ENCODE measurements at regions not wholly inside any gene's neighbourhood (a gene's known extent, or its start where the extent isn't known, plus 50 kb on each side); places are given as distances from the start of the nearest gene placed in this dataset.

DNA sequence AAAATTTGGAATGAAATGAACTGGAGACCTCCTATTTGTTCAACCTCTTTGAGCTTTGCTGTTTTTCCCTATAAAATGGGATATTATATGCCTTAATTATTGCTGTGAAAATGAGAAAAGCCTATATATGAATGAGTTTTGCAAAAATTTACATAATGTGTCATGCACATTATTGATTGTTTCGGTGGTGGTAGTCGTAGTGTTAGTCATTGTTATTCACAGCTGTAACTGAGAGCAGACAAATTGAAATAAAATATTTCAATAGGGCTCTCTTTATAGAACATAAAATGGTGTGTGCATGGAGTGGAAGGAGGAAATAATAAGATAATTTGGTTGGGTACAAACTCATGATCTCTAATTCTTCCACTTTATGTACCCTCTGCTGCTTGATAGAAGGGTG, 153.7 kb upstream of the GADL1 start:
- DNase-seq (ENCODE audit: low spot score in 2 of 2, unreplicated experiment in 2 of 2): no peak
- TF ChIP-seq, protein P1, sequence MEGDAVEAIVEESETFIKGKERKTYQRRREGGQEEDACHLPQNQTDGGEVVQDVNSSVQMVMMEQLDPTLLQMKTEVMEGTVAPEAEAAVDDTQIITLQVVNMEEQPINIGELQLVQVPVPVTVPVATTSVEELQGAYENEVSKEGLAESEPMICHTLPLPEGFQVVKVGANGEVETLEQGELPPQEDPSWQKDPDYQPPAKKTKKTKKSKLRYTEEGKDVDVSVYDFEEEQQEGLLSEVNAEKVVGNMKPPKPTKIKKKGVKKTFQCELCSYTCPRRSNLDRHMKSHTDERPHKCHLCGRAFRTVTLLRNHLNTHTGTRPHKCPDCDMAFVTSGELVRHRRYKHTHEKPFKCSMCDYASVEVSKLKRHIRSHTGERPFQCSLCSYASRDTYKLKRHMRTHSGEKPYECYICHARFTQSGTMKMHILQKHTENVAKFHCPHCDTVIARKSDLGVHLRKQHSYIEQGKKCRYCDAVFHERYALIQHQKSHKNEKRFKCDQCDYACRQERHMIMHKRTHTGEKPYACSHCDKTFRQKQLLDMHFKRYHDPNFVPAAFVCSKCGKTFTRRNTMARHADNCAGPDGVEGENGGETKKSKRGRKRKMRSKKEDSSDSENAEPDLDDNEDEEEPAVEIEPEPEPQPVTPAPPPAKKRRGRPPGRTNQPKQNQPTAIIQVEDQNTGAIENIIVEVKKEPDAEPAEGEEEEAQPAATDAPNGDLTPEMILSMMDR (IDR thresholded peaks at IDR 0.05; ENCODE audit: unreplicated experiment): no peak
- H3K36me3 Mint-ChIP-seq: peaks cover 5% of the 10 kb centered on the region
- no peak overlapping the region for H3K27ac Mint-ChIP-seq
- H3K9me3 Mint-ChIP-seq: peaks cover 21% of the 10 kb centered on the region
- H3K4me3 Mint-ChIP-seq: no peak overlapping the region
- H3K4me1 Mint-ChIP-seq: peaks cover 3% of the 10 kb centered on the region
- H3K27me3 Mint-ChIP-seq (ENCODE audit: low read depth): no peaks in the 10 kb centered on the region

DNA sequence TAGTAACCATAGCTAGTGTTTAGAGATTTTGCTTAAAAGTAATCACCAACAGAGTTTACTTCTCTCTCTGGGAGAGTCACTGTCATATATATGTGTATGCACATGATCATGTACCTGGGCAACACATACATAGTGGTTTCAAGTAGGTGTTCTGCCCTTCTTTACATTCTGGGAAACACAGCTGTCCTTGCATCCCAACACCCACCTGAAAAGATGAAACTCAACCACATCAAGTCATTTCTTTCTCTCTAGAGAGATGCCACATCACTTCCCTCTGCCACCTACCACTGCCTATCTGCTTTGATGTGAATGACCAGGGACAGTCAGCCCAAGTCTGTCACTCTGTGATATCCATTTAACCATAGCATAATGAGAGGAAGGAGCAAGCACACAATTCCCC, 155.8 kb upstream of the GADL1 start:
- Mint-ChIP-seq H3K4me1 (peaks cover 3% of the 10 kb centered on the region), H3K27me3 (ENCODE audit: low read depth) (no peaks in the 10 kb centered on the region), H3K27ac (no peak overlapping the region), H3K36me3 (peaks cover 2% of the 10 kb centered on the region), H3K9me3 (peaks cover 14% of the 10 kb centered on the region), H3K4me3 (no peak overlapping the region)
- TF ChIP-seq, protein P1 (IDR thresholded peaks at IDR 0.05; ENCODE audit: unreplicated experiment): no peak
- no peak for DNase-seq (ENCODE audit: low spot score in 2 of 2, unreplicated experiment in 2 of 2)

DNA sequence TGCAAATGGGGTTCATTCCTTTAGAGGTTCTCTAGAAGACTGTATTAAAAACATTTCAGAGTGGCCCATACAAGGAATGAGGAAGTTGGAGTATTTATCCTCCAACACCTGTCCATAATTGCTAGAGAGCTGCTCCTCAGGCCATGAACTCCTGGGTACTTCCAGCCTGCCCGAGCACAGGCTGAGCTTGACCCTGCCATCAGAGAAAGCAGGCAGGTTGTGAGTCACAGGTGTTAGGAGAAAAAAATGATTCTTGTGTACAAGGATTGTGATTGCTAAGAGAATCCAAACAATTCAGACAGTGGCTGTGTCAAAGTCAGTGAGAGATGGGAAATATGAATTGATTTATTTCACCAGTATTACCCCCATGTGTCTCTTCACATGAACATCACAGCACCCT, 156.8 kb upstream of the GADL1 start:
- no peak overlapping the region for H3K4me3 Mint-ChIP-seq
- TF ChIP-seq, protein P1 (IDR thresholded peaks at IDR 0.05; ENCODE audit: unreplicated experiment): no peak
- no peaks in the 10 kb centered on the region for H3K27me3 Mint-ChIP-seq (ENCODE audit: low read depth)
- H3K9me3 Mint-ChIP-seq: peaks cover 14% of the 10 kb centered on the region
- peaks cover 2% of the 10 kb centered on the region for H3K36me3 Mint-ChIP-seq
- no peak for DNase-seq (ENCODE audit: low spot score in 2 of 2, unreplicated experiment in 2 of 2)
- H3K27ac Mint-ChIP-seq: no peak overlapping the region
- H3K4me1 Mint-ChIP-seq: peaks cover 3% of the 10 kb centered on the region

DNA sequence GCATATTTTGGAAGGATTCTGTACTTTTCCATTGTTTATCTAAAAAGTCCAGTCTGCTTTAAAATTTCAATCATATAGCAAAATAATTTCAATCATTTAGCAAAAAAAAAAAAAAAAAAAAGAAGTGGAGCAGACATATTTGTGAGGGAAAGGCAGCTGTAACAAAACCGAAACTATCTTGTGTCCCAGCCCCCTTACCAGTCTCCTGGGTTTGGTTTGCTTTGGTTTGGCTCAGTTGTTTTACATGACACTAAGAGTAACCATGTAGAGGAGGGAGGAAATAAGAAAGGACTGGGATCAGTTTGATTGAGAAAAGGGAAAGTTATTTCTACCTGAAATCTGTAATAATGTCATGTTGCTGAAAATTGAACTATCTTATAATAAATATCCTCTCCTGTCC, 158.8 kb upstream of the GADL1 start:
- Mint-ChIP-seq H3K27ac (no peak overlapping the region), H3K36me3 (peaks cover 2% of the 10 kb centered on the region), H3K4me1 (no peaks in the 10 kb centered on the region), H3K9me3 (peaks cover 27% of the 10 kb centered on the region), H3K4me3 (no peak overlapping the region), H3K27me3 (ENCODE audit: low read depth) (no peaks in the 10 kb centered on the region)
- TF ChIP-seq, protein P1 (IDR thresholded peaks at IDR 0.05; ENCODE audit: unreplicated experiment): no peak
- no peak for DNase-seq (ENCODE audit: low spot score in 2 of 2, unreplicated experiment in 2 of 2)

DNA sequence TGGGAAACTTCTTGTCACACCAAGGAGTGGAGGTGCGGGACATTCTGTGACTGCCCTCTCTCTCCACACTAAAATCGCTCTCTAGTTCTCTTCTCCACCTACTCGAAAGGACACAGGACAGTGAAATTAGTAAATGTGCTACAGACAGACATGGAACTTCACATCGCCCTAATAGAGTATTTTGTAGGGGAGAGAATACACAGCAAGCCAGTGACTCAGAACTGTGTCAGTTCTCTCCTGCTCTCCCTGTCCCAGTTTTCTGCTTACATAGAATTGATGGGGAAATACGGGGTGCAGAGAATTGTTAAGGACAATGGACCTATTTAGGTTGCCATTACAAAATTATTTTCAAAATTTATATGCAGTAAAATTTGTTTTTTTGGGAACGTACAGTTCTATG, 159.6 kb upstream of the GADL1 start:
- Mint-ChIP-seq H3K36me3 (peaks cover 6% of the 10 kb centered on the region), H3K4me1 (no peaks in the 10 kb centered on the region), H3K9me3 (peaks cover 32% of the 10 kb centered on the region), H3K4me3 (no peak overlapping the region), H3K27ac (no peak overlapping the region), H3K27me3 (ENCODE audit: low read depth) (no peaks in the 10 kb centered on the region)
- TF ChIP-seq, protein P1 (IDR thresholded peaks at IDR 0.05; ENCODE audit: unreplicated experiment): no peak
- DNase-seq (ENCODE audit: low spot score in 2 of 2, unreplicated experiment in 2 of 2): no peak

DNA sequence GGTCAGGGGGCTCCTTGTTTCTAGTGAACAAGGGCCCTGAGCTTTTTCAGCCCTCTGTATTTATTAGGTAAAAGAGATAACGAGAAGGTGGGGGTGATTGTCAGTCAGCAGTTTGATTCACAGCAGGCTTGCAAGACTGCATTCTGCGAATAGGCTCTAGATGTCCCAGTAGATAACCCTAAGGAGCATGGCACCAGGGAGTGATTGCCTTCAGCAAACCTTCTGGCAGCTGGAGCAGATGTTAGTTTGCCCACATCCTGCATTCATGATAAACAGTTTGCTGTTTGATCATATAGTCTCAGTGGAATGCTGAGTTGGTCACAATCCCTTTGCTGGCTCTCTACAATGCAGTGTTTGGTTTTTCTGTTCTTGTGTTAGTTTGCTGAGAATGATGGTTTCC, 161.3 kb upstream of the GADL1 start:
- Mint-ChIP-seq H3K9me3 (peaks cover 42% of the 10 kb centered on the region), H3K27ac (no peak overlapping the region), H3K4me1 (no peaks in the 10 kb centered on the region), H3K4me3 (no peak overlapping the region), H3K27me3 (ENCODE audit: low read depth) (no peaks in the 10 kb centered on the region), H3K36me3 (peaks cover 13% of the 10 kb centered on the region)
- no peak for DNase-seq (ENCODE audit: low spot score in 2 of 2, unreplicated experiment in 2 of 2)
- TF ChIP-seq, protein P1 (IDR thresholded peaks at IDR 0.05; ENCODE audit: unreplicated experiment): no peak
